Calu3 (cell line): ENCODE measurements at regions not wholly inside any gene's neighbourhood (a gene's known extent, or its start where the extent isn't known, plus 50 kb on each side); places are given as distances from the start of the nearest gene placed in this dataset.

Experiments
- BruUV-seq: library from RNA; stranded (reverse); fragments of 400-500 nt; replicated peaks from 2 replicates; lab custom pipeline; 2021; lab: Mats Ljungman, UMichigan
- CTCF ChIA-PET: fragments of 300-600 bp; sonication (Branson Sonifier 250); formaldehyde crosslinking; loops from one replicate; lab custom pipeline; 2022; ENCODE audit warnings: antibody characterized with exemption; lab: Charles Lee
- DNase-seq: peaks from one replicate; pipeline ENCODE4 v3.0.0; 2022
- H3K27ac Mint-ChIP-seq: one replicate; pipeline ENCODE4 v1.8.0; 2022; ENCODE audit warnings: mixed read lengths; ENCODE audit not compliant: unreplicated experiment
- H3K27me3 Mint-ChIP-seq: one replicate; pipeline ENCODE4 v1.8.0; 2022; ENCODE audit warnings: mixed read lengths; ENCODE audit not compliant: unreplicated experiment
- H3K36me3 Mint-ChIP-seq: one replicate; pipeline ENCODE4 v1.8.0; 2022; ENCODE audit warnings: mild to moderate bottlenecking, moderate library complexity, mixed read lengths; ENCODE audit not compliant: insufficient read depth, unreplicated experiment
- H3K4me1 Mint-ChIP-seq: one replicate; pipeline ENCODE4 v1.8.0; 2022; ENCODE audit warnings: mild to moderate bottlenecking, low read depth, mixed read lengths; ENCODE audit not compliant: unreplicated experiment
- H3K4me3 Mint-ChIP-seq: one replicate; pipeline ENCODE4 v1.8.0; 2022; ENCODE audit warnings: mild to moderate bottlenecking, low read depth, moderate library complexity, mixed read lengths; ENCODE audit not compliant: unreplicated experiment
- H3K9me3 Mint-ChIP-seq: one replicate; pipeline ENCODE4 v1.8.0; 2022; ENCODE audit warnings: low read depth, mixed read lengths; ENCODE audit not compliant: unreplicated experiment
- intact Hi-C: fragments of 100-400 bp; cut with micrococcal nuclease; formaldehyde crosslinking; loops from one replicate; pipeline ENCODE4 v1.10.0; 2022; ENCODE audit not compliant: unreplicated experiment
- TF ChIP-seq, protein P1 (sequence below): fragments of 200-600 bp; IDR thresholded peaks from one replicate; pipeline ENCODE4 v1.8.0; 2022; ENCODE audit warnings: antibody characterized with exemption; ENCODE audit not compliant: unreplicated experiment

- CTCF ChIA-PET, result no interaction called here
- H3K36me3 Mint-ChIP-seq, result no peaks in the 10 kb centered on the region
- H3K4me3 Mint-ChIP-seq, result no peak overlapping the region
- H3K4me1 Mint-ChIP-seq, result no peaks in the 10 kb centered on the region
- H3K27me3 Mint-ChIP-seq, result peaks cover 7% of the 10 kb centered on the region
- intact Hi-C loops, result no loop called here
- no peak overlapping the region for H3K27ac Mint-ChIP-seq
- DNase-seq, result no peak
- no TSS peak for BruUV-seq
- peaks cover 5% of the 10 kb centered on the region for H3K9me3 Mint-ChIP-seq
- TF ChIP-seq, protein P1, sequence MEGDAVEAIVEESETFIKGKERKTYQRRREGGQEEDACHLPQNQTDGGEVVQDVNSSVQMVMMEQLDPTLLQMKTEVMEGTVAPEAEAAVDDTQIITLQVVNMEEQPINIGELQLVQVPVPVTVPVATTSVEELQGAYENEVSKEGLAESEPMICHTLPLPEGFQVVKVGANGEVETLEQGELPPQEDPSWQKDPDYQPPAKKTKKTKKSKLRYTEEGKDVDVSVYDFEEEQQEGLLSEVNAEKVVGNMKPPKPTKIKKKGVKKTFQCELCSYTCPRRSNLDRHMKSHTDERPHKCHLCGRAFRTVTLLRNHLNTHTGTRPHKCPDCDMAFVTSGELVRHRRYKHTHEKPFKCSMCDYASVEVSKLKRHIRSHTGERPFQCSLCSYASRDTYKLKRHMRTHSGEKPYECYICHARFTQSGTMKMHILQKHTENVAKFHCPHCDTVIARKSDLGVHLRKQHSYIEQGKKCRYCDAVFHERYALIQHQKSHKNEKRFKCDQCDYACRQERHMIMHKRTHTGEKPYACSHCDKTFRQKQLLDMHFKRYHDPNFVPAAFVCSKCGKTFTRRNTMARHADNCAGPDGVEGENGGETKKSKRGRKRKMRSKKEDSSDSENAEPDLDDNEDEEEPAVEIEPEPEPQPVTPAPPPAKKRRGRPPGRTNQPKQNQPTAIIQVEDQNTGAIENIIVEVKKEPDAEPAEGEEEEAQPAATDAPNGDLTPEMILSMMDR, result no peak
Measured at GRCh38 chr14:98741523-98741922, 530.5 kb downstream of the BCL11B start.

GRCh38 chr14:98742001-98742400, 530.0 kb downstream of the BCL11B start:
- H3K4me1 Mint-ChIP-seq, result no peaks in the 10 kb centered on the region
- no peak for DNase-seq
- no TSS peak for BruUV-seq
- H3K27ac Mint-ChIP-seq, result no peak overlapping the region
- peaks cover 5% of the 10 kb centered on the region for H3K9me3 Mint-ChIP-seq
- H3K4me3 Mint-ChIP-seq, result no peak overlapping the region
- intact Hi-C loops, result no loop called here
- CTCF ChIA-PET, result interaction anchor here (0.8 kb wide), 1 partner anchor 973 kb away, joined by 7 read pairs; no protein-coding TSS in a partner anchor
- TF ChIP-seq, protein P1, result no peak
- peaks cover 7% of the 10 kb centered on the region for H3K27me3 Mint-ChIP-seq
- H3K36me3 Mint-ChIP-seq, result no peaks in the 10 kb centered on the region

- H3K27ac Mint-ChIP-seq, result no peak overlapping the region
- H3K27me3 Mint-ChIP-seq, result peaks cover 7% of the 10 kb centered on the region
- no peaks in the 10 kb centered on the region for H3K4me1 Mint-ChIP-seq
- DNase-seq, result no peak
- peaks cover 5% of the 10 kb centered on the region for H3K9me3 Mint-ChIP-seq
- CTCF ChIA-PET, result no interaction called here
- no peak overlapping the region for H3K4me3 Mint-ChIP-seq
- no peaks in the 10 kb centered on the region for H3K36me3 Mint-ChIP-seq
- no TSS peak for BruUV-seq
- TF ChIP-seq, protein P1, result no peak
- intact Hi-C loops, result no loop called here
Measured at GRCh38 chr14:98743536-98743935, 528.5 kb downstream of the BCL11B start.

DNA sequence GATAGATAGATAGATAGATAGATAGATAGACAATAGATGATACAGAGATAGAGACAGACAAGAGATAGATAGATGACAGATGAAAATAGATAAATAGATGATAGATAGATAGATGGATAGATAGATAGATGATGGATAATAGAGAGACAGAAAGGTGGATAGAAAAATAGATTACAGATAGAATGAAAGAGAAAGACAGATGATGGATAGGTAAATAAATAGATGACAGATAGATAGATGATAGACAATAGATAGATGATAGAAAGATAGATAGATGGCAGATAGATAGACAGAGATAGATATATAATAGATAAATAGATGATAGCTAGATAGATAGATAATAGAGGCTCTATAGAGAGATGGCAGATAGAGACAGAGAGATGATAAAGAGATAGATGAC, 523.0 kb downstream of the BCL11B start:
- H3K9me3 Mint-ChIP-seq, result peaks cover 3% of the 10 kb centered on the region
- intact Hi-C loops, result no loop called here
- BruUV-seq, result no TSS peak
- H3K27me3 Mint-ChIP-seq, result peaks cover 15% of the 10 kb centered on the region
- H3K4me3 Mint-ChIP-seq, result no peak overlapping the region
- no peaks in the 10 kb centered on the region for H3K4me1 Mint-ChIP-seq
- CTCF ChIA-PET, result no interaction called here
- DNase-seq, result no peak
- H3K27ac Mint-ChIP-seq, result no peak overlapping the region
- no peaks in the 10 kb centered on the region for H3K36me3 Mint-ChIP-seq
- TF ChIP-seq, protein P1, result no peak
